ENCODE measurements at regions not wholly inside any gene's neighbourhood (a gene's known extent, or its start where the extent isn't known, plus 50 kb on each side); places are given as distances from the start of the nearest gene placed in this dataset.

DNA sequence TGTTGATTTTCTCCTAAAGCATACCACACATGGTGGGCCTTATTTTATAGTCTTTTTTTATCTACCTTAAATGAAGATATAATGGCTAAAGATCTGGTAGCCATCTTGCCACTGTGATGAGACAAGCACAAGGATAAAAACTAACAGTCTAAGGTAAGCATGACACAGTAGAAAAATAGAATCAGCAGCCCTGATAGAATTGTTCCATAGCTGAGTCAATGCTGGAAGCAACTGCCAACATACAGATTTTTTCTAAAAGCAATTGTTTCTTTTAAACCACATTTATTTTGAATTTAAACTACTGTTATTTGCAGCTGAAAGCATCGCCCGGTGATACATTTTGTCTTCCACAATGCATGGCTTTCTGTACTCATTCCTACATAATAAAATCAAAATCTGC, 1091.5 kb upstream of the CHAC2 start:
- Histone ChIP-seq H3K4me2 (ENCODE audit: low read depth, low read length) (no peak overlapping the region), H2AFZ (ENCODE audit: low read length) (no peak overlapping the region), H3K9me2 (replicated peaks; ENCODE audit: insufficient read depth, low read length) (no peaks in the 10 kb centered on the region), H4K20me1 (ENCODE audit: insufficient read depth, low read length) (no peaks in the 10 kb centered on the region), H3K9ac (ENCODE audit: low read length) (no peak overlapping the region), H3K9me3 (replicated peaks; ENCODE audit: insufficient read depth, low read length) (no peaks in the 10 kb centered on the region), H3K4me3 (ENCODE audit: low read length) (no peak overlapping the region), H3K4me1 (ENCODE audit: low read length) (no peaks in the 10 kb centered on the region), H3K27ac (ENCODE audit: low read length) (no peak overlapping the region), H3F3A (ENCODE audit: insufficient read depth, low read length) (no peaks in the 10 kb centered on the region), H3K79me2 (ENCODE audit: low read length) (no peaks in the 10 kb centered on the region), H3K27me3 (replicated peaks; ENCODE audit: insufficient read depth, low read length) (no peaks in the 10 kb centered on the region), H3K36me3 (replicated peaks; ENCODE audit: insufficient read depth, low read length) (no peaks in the 10 kb centered on the region)
- TF ChIP-seq EZH2 (optimal IDR thresholded peaks at IDR 0.05; ENCODE audit: low read depth, low read length) (no peak), EZH2phosphoT487 (IDR thresholded peaks at IDR 0.05; ENCODE audit: low read length) (no peak)
- TF ChIP-seq, protein P1, sequence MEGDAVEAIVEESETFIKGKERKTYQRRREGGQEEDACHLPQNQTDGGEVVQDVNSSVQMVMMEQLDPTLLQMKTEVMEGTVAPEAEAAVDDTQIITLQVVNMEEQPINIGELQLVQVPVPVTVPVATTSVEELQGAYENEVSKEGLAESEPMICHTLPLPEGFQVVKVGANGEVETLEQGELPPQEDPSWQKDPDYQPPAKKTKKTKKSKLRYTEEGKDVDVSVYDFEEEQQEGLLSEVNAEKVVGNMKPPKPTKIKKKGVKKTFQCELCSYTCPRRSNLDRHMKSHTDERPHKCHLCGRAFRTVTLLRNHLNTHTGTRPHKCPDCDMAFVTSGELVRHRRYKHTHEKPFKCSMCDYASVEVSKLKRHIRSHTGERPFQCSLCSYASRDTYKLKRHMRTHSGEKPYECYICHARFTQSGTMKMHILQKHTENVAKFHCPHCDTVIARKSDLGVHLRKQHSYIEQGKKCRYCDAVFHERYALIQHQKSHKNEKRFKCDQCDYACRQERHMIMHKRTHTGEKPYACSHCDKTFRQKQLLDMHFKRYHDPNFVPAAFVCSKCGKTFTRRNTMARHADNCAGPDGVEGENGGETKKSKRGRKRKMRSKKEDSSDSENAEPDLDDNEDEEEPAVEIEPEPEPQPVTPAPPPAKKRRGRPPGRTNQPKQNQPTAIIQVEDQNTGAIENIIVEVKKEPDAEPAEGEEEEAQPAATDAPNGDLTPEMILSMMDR (IDR thresholded peaks at IDR 0.05; ENCODE audit: low read length) = no peak
- DNase-seq = no peak

DNA sequence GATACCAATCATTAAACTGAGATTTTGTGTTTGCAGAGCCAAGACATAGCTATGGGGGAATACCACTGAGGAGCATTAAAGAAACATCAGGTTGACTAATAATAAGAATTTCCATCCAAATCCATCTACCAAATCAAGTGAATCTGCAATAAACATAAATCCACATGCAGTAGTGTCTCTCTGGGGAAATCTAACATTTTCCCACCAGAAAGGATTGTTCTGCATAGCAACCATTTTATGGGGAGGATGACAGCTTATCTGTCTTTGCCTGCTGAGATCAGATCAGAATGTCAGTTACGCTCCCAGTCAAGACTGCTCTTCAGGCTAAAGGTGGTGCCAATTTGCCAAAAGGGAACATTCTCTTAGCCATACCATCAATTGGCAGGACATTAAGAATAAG, 1098.9 kb upstream of the CHAC2 start:
- no peaks in the 10 kb centered on the region for H4K20me1 ChIP-seq (ENCODE audit: insufficient read depth, low read length)
- DNase-seq = no peak
- no peaks in the 10 kb centered on the region for H3K9me3 ChIP-seq (replicated peaks; ENCODE audit: insufficient read depth, low read length)
- H3K9me2 ChIP-seq (replicated peaks; ENCODE audit: insufficient read depth, low read length) = no peaks in the 10 kb centered on the region
- TF ChIP-seq EZH2 (optimal IDR thresholded peaks at IDR 0.05; ENCODE audit: low read depth, low read length) = no peak
- TF ChIP-seq, protein P1 (IDR thresholded peaks at IDR 0.05; ENCODE audit: low read length) = no peak
- no peak for TF ChIP-seq EZH2phosphoT487 (IDR thresholded peaks at IDR 0.05; ENCODE audit: low read length)
- H3F3A ChIP-seq (ENCODE audit: insufficient read depth, low read length) = no peaks in the 10 kb centered on the region
- no peak overlapping the region for H3K9ac ChIP-seq (ENCODE audit: low read length)
- no peaks in the 10 kb centered on the region for H3K36me3 ChIP-seq (replicated peaks; ENCODE audit: insufficient read depth, low read length)
- no peak overlapping the region for H3K4me3 ChIP-seq (ENCODE audit: low read length)
- no peaks in the 10 kb centered on the region for H3K27me3 ChIP-seq (replicated peaks; ENCODE audit: insufficient read depth, low read length)
- no peak overlapping the region for H2AFZ ChIP-seq (ENCODE audit: low read length)
- no peaks in the 10 kb centered on the region for H3K4me1 ChIP-seq (ENCODE audit: low read length)
- H3K27ac ChIP-seq (ENCODE audit: low read length) = no peak overlapping the region
- no peak overlapping the region for H3K4me2 ChIP-seq (ENCODE audit: low read depth, low read length)
- no peaks in the 10 kb centered on the region for H3K79me2 ChIP-seq (ENCODE audit: low read length)

DNA sequence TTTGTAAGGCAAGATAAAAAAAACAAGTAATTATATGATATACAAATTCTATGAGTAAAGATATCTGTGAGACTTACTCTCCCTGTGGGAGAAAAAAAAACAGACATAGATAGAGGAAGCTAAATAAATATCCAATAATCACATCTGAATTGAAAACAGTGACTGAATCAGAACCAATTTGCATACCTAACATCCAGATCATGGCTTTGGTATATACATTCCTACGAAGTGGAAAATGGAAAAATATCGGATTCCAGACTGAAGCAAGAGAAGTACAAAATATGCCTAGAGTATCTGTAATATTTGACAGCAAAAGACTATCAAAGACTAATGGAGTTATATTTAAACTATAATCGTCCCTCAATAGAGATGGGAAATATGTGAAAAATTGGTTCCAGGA, 1108.1 kb upstream of the CHAC2 start:
- no peaks in the 10 kb centered on the region for H3F3A ChIP-seq (ENCODE audit: insufficient read depth, low read length)
- no peaks in the 10 kb centered on the region for H3K9me3 ChIP-seq (replicated peaks; ENCODE audit: insufficient read depth, low read length)
- H3K27ac ChIP-seq (ENCODE audit: low read length) = no peak overlapping the region
- no peaks in the 10 kb centered on the region for H3K4me1 ChIP-seq (ENCODE audit: low read length)
- H2AFZ ChIP-seq (ENCODE audit: low read length) = no peak overlapping the region
- DNase-seq = no peak
- no peaks in the 10 kb centered on the region for H3K79me2 ChIP-seq (ENCODE audit: low read length)
- H3K36me3 ChIP-seq (replicated peaks; ENCODE audit: insufficient read depth, low read length) = no peaks in the 10 kb centered on the region
- H3K9ac ChIP-seq (ENCODE audit: low read length) = no peak overlapping the region
- no peaks in the 10 kb centered on the region for H3K27me3 ChIP-seq (replicated peaks; ENCODE audit: insufficient read depth, low read length)
- TF ChIP-seq EZH2 (optimal IDR thresholded peaks at IDR 0.05; ENCODE audit: low read depth, low read length) (no peak), EZH2phosphoT487 (IDR thresholded peaks at IDR 0.05; ENCODE audit: low read length) (no peak)
- TF ChIP-seq, protein P1 (IDR thresholded peaks at IDR 0.05; ENCODE audit: low read length) = no peak
- H4K20me1 ChIP-seq (ENCODE audit: insufficient read depth, low read length) = no peaks in the 10 kb centered on the region
- H3K9me2 ChIP-seq (replicated peaks; ENCODE audit: insufficient read depth, low read length) = no peaks in the 10 kb centered on the region
- no peak overlapping the region for H3K4me3 ChIP-seq (ENCODE audit: low read length)
- H3K4me2 ChIP-seq (ENCODE audit: low read depth, low read length) = no peak overlapping the region
